HG02588 (cell line): ENCODE measurements at regions not wholly inside any gene's neighbourhood (a gene's known extent, or its start where the extent isn't known, plus 50 kb on each side); places are given as distances from the start of the nearest gene placed in this dataset.
A peak's percentile ranks its signal among the peaks of the same experiment; 100 is the strongest.

ENCODE experiments used
- ATAC-seq: cut with Tn5 transposase; IDR thresholded peaks from one replicate; pipeline ENCODE4 v1.9.1; 2021; ENCODE audit warnings: mild to moderate bottlenecking, moderate library complexity; ENCODE audit not compliant: unreplicated experiment

DNA sequence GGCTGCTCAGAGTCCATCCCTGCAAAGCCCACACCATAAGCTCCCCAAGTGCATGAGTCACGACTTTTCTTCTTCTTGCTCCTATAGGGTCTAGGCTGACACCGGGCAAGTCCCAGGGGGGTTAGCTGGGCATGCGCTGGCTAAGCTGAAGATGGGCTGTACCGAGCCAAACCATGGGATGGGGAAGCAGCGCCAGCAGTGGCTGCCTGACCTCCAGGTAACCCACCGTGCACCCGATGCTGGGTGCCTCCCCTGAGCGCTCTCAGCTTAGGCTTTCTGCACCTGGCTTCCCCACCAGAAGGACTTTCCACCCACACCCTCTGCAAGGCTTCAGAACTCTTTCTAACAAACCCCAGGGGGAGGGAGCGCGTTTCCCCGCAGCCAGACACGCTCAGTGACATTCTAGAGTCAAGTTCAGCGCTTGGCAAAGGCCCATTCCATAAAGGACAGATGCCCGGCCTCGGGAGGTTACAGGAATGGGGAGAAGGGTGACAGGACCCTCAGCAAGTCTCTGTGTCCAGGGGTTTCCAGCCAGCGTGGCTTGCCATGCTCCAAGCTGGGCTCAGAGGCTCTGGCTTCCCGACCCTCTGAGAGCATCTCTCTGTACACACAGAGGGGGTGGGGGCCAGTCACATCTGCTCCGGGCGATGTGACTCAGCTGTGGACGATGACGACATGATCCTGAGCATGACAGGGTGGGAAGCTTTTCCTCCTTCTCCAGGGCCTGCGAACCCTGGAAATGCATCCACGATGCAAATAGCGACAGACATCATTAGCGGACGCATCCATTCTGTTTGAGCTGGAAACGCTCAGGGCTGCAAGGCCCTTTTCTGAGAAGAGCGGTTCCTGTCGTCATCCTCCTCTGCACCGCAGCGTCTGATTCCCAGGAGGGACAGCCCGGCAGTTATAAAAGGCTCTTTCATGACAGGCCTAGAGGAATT is 107.8 kb downstream of the SIK1 start:
- no peak for ATAC-seq

DNA sequence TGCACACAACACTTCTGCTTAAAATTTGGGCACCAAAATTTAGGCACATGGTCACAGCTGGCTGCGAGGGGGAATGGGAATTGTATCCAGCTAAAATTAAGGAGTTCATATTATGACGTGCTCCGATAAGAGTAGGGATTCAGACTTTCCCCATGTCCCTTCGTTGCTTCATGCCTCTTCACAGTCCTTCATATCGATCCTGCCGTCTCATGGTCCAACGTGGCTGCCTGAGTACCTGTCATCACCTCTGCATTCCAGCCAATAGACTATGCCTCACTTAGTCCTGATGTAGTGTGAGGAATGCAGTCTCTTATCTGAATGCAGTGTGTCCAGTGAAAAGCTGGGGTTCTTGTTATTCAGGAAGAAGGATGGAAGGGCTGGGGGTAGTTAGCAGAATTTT is 108.6 kb downstream of the SIK1 start:
- ATAC-seq: no peak

DNA sequence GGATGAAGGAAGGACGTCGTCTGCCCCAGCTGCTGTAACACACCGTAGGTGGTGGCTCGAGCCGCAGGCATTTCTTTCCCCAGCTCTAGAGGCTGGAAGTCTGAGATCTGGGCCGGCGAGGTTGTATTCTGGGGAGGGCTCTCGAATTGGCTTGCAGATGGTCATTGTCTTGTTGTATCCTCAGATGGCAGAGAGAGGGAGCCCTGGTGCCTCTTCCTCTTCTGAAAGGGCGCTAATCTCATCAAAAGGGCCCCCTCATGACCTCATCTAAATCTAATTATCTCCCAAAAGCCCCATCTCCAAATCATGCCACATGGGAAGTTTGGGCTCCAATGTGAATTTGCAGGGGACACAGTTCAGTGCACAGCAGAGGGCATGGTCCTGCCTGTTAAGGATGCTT is 109.0 kb downstream of the SIK1 start:
- no peak for ATAC-seq

DNA sequence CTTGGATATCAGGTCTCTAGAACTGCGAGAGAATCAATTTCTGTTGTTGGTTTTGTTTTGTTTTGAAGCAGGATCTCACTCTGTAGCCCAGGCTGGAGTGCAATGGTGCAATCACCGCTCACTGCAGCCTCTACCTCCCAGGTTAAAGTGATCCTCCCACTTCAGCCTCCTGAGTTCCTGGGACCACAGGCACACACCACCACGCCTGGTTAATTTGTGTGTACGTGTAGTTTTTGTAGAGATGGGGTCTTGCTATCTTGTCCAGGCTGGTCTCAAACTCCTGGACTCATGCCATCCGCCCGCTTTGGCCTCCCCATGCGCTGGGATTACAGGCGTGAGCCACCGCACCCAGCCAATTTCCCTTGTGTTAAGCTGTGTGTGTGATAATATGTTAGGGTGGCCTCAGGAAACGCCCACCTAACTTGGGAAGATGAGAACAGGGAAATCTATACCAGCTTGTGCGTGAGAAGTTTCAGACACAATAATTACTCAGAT is 109.6 kb downstream of the SIK1 start:
- ATAC-seq: no peak

DNA sequence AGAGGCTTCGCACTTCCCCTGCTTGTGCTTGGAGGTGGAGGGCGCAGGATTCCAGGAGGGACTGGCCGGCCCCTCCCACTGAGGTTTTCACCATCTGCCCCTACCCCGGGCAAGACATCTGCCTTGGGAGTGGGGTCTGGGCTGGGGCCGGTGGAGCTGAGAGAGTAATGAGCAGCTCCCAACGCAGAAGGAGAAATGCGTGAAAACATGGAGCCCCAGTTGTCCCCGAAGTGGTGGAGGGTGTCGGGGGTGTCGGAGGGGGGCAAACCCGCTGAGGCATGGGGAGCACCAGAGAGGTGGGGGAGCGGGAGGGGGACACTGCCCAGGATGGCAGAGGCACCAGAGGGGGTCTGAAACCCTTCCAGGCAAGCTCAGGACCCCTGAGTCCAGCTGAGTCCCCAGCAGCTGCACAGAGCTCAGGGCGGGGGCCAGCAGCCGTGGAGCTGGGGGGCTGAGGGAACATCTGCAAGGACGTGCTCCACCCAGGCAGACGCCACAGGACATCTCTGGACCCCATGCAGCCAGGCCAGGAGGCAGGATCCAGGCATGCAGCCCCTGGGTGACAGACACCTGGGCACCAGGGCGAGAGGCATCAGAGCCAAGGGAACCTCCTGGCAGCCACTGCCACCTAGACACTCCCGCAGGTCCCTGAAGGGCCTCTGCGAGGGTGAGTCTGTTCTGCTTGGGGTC is 110.6 kb downstream of the SIK1 start:
- ATAC-seq: no peak

DNA sequence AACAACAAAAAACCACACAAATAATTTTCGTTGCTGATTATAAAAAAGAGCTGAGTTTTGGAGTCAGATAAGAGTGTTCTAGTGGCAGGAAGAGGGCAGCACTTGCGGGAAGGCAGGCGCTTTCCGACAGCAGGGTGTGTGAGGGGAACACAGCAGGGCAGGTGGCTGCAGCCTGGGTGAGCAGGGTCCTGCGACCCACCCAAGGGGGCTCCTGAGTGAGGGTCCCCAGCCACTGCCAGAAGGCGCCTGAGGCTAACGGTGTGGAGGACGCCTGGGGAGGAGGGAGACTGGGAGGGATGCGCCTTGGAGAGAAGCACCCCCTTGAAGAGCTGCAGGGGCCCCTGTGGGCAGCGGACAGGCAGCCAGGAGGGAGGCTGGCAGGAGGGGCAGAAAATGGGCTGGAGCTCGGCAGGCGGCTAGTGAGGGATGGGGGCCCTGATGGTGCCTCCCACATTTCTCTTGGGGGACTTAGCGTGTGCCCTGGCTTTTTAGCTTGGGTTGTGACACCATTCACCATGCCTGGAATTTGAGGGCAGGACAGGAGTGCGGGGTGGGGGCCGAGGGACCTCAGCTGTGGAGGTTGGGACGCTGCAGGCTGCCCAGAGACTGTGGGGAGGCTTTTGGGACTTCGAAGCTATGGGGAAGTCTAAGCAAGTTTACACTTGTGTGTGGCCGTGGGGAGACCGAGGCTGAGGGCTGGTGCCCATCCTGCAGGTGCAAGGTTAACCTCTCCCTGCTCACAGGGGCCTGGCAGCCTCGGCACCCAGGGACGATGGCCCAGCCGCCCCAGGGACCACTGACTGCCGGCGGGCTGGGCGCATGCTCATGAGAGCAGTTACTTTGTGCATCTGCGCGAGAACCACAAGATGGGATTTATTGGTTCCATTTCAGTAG is 111.4 kb downstream of the SIK1 start:
- no peak for ATAC-seq

DNA sequence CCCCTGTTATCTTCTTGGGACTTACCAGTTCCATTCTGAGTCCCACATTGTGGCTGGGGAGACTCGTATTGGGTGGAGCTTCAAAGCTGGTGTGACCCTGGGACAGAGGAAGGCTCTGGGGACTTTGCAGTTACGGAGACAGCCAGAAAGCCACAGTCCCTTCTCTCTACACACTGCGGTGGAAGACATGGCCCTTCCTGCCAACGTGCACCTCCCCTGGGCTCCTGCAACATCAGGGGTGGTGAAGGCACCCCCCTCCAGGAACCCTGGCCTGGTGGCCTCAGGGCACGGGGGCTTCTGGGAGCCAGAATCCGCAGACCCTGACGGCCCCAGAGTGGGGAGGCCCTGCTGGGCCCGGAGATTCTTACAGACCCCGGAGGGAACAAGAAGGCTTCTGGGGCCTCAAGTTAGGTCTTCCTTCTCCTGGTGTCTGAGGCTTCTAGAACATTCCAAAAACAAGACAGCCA is 113.0 kb downstream of the SIK1 start:
- ATAC-seq: no peak

DNA sequence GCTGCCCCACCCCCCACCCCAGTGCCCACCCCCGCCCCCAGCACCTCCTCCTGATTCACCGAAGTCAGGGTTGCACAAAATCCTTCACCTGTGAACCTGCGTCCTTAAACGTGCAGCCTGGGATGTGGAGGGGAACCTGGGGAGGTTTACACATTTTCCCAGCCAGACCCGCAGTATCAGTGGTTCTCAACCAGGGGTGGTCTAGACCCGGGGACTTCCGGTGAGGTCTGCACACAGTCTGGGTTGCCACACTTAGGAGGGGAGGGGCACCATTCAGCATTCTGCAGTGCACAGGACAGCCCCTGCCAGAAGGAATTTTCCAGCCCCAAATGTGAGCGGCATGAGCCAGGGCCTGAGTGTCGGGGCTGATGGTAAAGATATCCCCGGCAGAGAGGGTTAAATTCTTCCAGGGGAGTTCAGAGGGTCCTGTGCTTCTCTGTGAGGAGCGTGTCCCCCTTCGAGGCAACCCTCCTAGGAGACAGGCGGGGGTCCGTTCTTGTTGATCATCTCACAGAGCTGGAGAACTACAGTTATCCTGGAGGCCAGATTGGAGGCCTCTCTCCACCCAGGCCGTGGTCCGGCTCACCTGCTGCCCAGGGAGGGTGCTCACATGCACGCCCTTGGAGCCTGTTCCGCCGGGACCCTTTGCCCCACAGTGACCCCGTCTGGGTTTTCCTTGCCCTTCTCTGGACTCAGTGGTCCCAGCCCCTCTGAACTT is 113.6 kb downstream of the SIK1 start:
- no peak for ATAC-seq

DNA sequence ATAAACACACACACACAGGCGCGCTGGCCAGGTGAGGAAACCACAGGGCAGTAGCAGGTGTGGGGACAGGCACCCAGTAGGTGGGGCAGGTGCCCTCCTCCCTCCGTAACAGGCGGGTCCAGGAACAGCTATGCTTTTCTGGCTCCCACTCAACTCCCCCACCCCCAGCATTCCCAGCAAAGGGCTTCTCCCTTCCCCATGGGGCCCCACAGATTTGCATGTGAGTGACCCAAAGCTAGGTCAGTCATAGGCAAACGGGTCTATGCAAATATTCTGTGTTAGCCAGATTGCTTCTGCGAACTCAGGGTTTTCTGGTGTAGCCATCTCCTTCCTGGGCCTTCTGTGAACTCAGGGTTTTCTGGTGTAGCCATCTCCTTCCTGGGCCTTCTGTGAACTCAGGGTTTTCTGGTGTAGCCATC is 114.2 kb downstream of the SIK1 start:
- no peak for ATAC-seq

DNA sequence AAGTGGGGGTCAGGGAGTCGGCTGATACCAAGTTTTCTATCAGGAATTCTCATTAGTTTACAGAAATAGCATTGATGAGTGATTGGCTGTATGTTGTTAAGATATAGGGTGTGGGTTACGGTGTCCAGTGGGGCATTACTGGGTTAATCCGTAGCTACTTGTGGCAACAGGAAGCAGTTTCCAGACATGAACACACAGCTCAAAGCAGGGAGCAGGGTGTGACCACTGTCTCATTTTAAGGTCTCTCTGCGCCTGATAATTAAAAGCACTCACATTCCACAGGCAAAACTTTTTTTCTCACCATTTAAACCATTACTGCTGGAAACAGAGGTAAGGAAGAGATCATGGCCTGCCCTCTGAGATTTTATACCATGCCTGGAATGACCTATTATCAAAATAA is 114.9 kb downstream of the SIK1 start:
- ATAC-seq: no peak

DNA sequence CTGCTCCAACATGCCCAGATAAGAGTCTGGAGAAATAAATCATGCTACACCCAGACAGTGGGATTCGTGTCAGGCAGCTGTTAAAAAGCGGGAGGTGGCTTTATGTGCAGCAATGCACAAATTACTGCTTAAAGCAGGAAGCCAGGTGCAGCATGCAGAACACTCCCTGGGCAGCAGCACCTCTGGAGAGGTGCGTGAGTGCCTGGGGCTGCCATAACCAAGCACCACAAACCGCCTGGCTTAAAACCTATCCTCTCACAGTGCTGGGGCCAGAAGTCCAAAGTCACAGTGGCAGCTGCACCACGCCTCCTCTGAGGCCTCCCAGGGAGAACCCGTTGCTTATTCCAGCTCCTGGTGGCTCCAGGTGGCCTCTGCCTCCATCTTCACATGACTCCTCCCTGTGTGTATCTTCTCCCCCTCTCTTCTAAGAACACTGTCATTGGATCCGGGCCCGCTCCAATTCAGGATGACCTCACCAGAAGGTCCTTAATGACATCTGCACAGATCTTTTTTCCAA is 115.6 kb downstream of the SIK1 start:
- no peak for ATAC-seq

DNA sequence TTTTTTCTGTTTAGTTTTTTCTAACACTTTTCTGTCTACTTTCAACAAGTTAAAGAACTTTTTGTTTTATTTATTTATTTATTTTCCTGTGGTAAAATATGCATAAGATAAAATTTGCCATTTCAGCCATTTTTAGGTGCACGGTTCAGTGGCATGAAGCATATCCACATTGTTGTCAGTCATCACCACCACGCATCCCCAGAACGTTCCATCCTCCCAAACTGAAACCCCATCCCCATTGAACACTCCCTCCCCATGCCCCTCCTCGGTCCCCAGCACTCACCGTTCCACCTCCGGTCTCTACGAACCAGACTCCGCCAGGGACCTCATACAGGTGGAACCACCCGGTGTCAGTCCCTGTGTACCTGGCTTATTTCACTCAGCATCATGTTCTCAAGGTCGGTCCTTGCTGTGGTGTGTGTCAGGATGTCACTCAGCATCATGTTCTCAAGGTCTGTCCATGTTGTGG is 118.1 kb downstream of the SIK1 start:
- ATAC-seq: no peak

DNA sequence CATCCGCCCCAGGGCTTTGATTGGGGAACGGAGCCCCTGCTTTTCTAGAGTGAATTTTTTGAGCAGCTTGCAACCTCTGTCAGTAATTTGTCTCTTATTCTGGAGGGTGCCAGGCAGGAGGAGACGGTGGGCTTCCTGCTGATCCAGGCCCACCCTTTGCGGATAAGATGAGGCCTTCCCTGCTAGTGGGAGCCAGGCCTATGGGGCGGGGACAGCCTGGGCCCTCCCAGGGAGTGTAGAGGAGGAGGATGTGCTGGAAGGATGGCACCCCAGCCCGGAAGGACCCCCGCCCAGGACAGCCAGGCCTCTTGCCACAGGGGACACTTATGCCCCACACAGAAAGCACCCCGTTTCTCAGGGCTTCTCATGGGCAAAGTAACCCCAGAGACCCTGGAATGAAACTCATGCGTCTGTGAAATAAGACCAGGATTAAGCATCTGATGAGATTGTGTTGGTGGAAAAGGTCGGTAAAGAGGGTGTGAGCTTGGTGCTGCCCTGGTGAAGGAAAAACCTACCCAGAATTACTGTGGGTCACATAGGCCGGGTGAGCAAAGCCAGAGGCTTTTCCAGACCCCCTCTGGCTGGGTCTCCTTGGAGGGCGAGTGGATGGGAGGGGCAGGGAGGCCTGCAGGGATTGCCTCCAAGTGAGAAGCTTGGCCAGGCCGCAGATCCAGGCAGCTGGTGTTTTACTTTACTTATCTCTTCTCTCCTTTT is 118.7 kb downstream of the SIK1 start:
- no peak for ATAC-seq

DNA sequence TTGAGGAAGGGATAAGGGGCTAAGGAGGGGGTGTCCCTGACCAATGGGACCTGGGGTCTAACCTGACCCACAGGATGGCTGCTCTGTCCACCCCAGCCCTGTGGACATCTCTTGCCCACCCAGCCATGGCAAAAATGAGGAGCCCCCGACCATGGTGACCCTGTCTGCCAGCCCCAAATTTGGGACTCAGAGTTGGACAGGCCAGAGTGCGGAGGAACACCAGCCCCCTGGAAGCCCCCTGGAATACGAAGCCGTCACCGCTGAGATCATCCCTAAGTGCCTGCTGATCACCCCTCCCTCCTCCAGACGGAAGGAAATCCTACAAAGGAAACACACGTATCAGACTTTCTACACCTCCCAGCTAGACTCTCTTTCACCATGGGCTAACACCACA is 119.3 kb downstream of the SIK1 start:
- no peak for ATAC-seq

DNA sequence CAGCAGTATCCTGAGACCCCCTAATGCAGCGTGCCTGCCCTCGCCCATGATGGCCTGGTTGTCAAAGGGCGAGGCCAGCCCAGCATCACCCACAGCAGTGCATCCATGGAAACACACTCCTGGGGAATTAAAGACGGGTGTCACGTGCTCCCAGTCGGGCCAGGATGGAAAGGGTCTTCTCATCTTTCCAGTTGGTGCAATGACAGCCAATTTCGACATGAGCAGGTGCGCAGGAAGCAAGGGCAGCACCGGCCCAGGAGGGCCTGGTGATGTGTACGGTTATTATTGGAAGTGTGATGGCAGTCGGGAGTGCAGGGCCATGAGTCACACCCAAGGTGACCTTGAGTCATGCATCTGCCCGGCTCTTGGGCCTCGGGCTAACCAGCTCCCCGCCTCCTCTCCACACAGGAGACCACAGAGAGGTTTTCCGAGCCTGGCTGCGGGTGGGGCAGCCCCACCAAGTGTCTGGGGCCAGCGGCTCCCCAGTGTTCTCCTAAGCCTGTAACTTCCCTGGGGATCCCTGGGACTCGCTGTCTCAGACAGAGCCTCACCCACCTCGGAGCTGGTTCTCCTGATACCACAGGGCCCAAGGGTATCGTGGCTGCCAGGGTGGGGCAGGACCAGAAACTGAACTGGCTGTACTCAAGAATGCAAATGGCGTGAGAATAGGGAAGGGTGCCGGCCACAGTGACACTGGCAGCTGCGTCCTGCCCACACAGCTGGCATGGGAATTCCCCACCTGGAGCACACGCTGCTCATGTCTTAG is 119.8 kb downstream of the SIK1 start:
- ATAC-seq: peak; percentile 64

DNA sequence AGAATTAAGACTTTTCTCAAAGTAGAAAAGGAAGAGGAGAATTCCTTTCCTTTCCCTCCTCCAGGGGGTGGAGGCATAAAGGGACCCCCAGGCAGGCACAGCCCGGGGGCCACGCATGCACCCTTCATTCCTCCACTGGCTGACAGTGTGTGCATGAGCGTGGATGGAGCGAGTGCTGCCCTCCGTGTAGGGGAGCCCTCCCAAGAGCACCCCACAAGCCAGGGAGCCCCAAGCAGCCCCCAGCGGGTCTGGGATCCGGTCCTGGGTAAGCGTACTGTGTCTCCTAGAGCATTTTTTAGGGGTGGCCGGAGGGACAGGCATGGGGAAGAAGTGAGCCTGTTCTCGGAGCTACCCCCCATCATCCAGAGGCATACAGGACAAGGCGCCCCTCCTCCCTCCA is 120.5 kb downstream of the SIK1 start:
- ATAC-seq: no peak

DNA sequence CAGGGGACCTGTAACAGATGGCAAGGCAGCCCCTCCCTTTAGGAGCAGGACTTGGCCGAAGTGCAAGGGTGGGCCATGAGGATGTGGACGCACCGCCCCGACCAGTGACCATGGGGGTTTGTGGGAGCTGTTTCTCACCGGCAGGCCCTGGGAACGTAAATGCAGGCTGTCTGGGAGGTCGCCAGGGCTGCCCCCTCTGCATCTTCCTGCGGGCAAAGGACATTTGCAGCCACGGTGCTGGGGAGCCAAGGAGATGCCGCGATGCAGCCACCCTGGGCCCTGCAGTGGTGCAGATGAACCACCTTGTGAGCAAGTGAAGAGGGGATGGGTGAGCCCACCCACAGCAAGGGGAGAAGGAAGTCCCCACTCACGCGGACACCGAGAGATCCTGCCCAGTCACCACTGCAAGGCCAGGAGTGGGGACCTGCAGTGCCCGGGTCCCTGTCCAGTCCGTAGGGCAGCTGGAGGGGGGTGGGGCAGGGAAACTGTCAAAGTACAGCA is 121.1 kb downstream of the SIK1 start:
- no peak for ATAC-seq

DNA sequence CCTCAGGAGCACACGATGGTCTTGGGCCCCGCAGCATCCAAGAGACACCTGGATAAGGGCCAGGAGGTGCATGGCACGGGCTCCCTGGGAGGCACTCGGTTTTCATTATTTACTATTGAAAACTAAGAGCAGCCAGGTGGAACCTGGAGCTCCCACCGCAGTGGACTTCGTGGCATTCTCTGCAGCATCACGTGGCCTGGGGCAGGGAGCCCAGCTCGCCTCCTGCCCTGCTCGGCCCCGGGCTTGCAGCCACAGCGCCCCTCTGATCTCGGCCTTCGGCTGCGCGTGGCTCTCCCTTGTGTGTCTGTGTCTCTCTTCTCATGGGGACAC is 121.6 kb downstream of the SIK1 start:
- no peak for ATAC-seq
